ENCODE measurements at regions not wholly inside any gene's neighbourhood (a gene's known extent, or its start where the extent isn't known, plus 50 kb on each side); places are given as distances from the start of the nearest gene placed in this dataset.
A peak's percentile ranks its signal among the peaks of the same experiment; 100 is the strongest.

GRCh38 chr1:60924165-60924564 is 158.2 kb upstream of the NFIA start:
- H3K4me1 ChIP-seq (ENCODE audit: control insufficient read depth in 1 of 2, insufficient read depth in 2 of 2, low read length in 2 of 2), result peaks cover 52 to 53% of the 10 kb centered on the region in 2 donors
- no peak overlapping the region for H2AFZ ChIP-seq (ENCODE audit: insufficient read depth, low read depth, low read length, poor library complexity, severe bottlenecking)
- no peaks in the 10 kb centered on the region for H4K20me1 ChIP-seq (ENCODE audit: insufficient read depth, low read length)
- no peaks in the 10 kb centered on the region for H3K9me3 Mint-ChIP-seq
- TF ChIP-seq CTCF (IDR thresholded peaks at IDR 0.05), result no peak
- H3K79me2 ChIP-seq (ENCODE audit: insufficient read depth, low read length), result no peaks in the 10 kb centered on the region
- H3K4me2 ChIP-seq (replicated peaks; ENCODE audit: extremely low read depth, low read length, poor library complexity, severe bottlenecking), result peak overlapping the region; percentile 36
- H3K27ac ChIP-seq (ENCODE audit: low read depth in 1 of 2, low read length in 2 of 2), result peak overlapping the region in 1 of 2 donors; percentile 77
- no peaks in the 10 kb centered on the region for H3K27me3 Mint-ChIP-seq (ENCODE audit: low read depth in 3 of 3)
- H3K9ac ChIP-seq (ENCODE audit: insufficient read depth, low read length, poor library complexity, severe bottlenecking), result no peak overlapping the region
- H3K4me1 Mint-ChIP-seq, result peaks cover 56% of the 10 kb centered on the region
- no peak overlapping the region for H3K4me3 Mint-ChIP-seq
- intact Hi-C loops (cut with micrococcal nuclease), result no loop called here
- no peaks in the 10 kb centered on the region for H3K36me3 Mint-ChIP-seq
- peak overlapping the region in 4 of 7 donors; percentile 8 to 81 (median 54) for H3K27ac Mint-ChIP-seq
- 100% methylated on average over 3 of the region's 3 CpGs for WGBS (ENCODE audit: insufficient coverage)
- no peaks in the 10 kb centered on the region for H3K9me3 ChIP-seq (replicated peaks in 1 of 2; ENCODE audit: control insufficient read depth in 1 of 2, insufficient read depth in 1 of 2, low read length in 2 of 2)
- peak overlapping the region in 1 of 3 experiments; percentile 24 for H3K4me3 ChIP-seq (replicated peaks in 1 of 3; ENCODE audit: low read depth in 2 of 3, low read length in 3 of 3)
- H3K36me3 ChIP-seq (replicated peaks in 1 of 2; ENCODE audit: control insufficient read depth in 1 of 2, insufficient read depth in 2 of 2, low read length in 2 of 2), result no peaks in the 10 kb centered on the region
- H3K27me3 ChIP-seq (ENCODE audit: control insufficient read depth in 2 of 2, insufficient read depth in 2 of 2, low read length in 2 of 2), result no peaks in the 10 kb centered on the region
- DNase-seq, result no peak

- no peaks in the 10 kb centered on the region for H3K9me3 ChIP-seq (replicated peaks in 1 of 2; ENCODE audit: control insufficient read depth in 1 of 2, insufficient read depth in 1 of 2, low read length in 2 of 2)
- H3K4me3 ChIP-seq (replicated peaks in 1 of 3; ENCODE audit: low read depth in 2 of 3, low read length in 3 of 3), result peak overlapping the region in 1 of 3 experiments; percentile 24
- no peaks in the 10 kb centered on the region for H3K27me3 Mint-ChIP-seq (ENCODE audit: low read depth in 3 of 3)
- no peaks in the 10 kb centered on the region for H3K36me3 ChIP-seq (replicated peaks in 1 of 2; ENCODE audit: control insufficient read depth in 1 of 2, insufficient read depth in 2 of 2, low read length in 2 of 2)
- no peaks in the 10 kb centered on the region for H3K36me3 Mint-ChIP-seq
- peak overlapping the region in 1 of 2 donors; percentile 10 for H3K4me3 Mint-ChIP-seq
- no peaks in the 10 kb centered on the region for H3K27me3 ChIP-seq (ENCODE audit: control insufficient read depth in 2 of 2, insufficient read depth in 2 of 2, low read length in 2 of 2)
- no peak for TF ChIP-seq CTCF (IDR thresholded peaks at IDR 0.05)
- H3K9me3 Mint-ChIP-seq, result no peaks in the 10 kb centered on the region
- no peaks in the 10 kb centered on the region for H3K79me2 ChIP-seq (ENCODE audit: insufficient read depth, low read length)
- no peaks in the 10 kb centered on the region for H4K20me1 ChIP-seq (ENCODE audit: insufficient read depth, low read length)
- peak overlapping the region; percentile 11 to 77 for H3K27ac ChIP-seq (ENCODE audit: low read depth in 1 of 2, low read length in 2 of 2)
- H3K9ac ChIP-seq (ENCODE audit: insufficient read depth, low read length, poor library complexity, severe bottlenecking), result no peak overlapping the region
- peak overlapping the region; percentile 3 for H2AFZ ChIP-seq (ENCODE audit: insufficient read depth, low read depth, low read length, poor library complexity, severe bottlenecking)
- intact Hi-C loops (cut with micrococcal nuclease), result no loop called here
- peak overlapping the region; percentile 36 for H3K4me2 ChIP-seq (replicated peaks; ENCODE audit: extremely low read depth, low read length, poor library complexity, severe bottlenecking)
- WGBS (ENCODE audit: insufficient coverage), result 21% methylated on average over 3 of the region's 5 CpGs
- peak overlapping the region; percentile 8 to 96 (median 81) for H3K27ac Mint-ChIP-seq
- no peak for DNase-seq
- peaks cover 60% of the 10 kb centered on the region for H3K4me1 Mint-ChIP-seq
- peaks cover 52 to 53% of the 10 kb centered on the region in 2 donors for H3K4me1 ChIP-seq (ENCODE audit: control insufficient read depth in 1 of 2, insufficient read depth in 2 of 2, low read length in 2 of 2)
Observed at GRCh38 chr1:60923389-60924087, 158.8 kb upstream of the NFIA start.
